ENCODE measurements at regions not wholly inside any gene's neighbourhood (a gene's known extent, or its start where the extent isn't known, plus 50 kb on each side); places are given as distances from the start of the nearest gene placed in this dataset.

DNA sequence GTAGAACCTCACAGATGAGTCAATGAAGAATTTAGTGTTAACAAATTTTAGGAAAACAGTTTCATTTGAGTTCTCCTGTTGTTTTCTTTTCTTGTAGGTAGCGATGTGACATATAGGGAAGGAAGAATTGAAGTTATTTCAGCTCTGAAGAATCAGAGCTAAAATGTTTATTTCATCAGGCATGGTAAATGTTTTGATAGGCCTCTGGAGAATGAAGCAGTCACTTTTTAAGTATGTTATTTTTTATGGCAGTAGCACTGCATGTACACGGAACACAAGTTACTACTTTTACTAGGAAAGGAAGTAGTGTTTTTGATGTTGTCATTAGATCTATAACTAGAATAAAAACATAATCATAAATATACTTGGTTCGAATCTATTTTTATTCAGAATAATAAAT is 1357.3 kb upstream of the CITED2 start:
- H3K27me3 ChIP-seq (ENCODE audit: insufficient read depth, low read depth, low read length) = no peaks in the 10 kb centered on the region
- H3K36me3 ChIP-seq (ENCODE audit: insufficient read depth, low read length) = no peaks in the 10 kb centered on the region
- H4K20me1 ChIP-seq (ENCODE audit: insufficient read depth) = no peaks in the 10 kb centered on the region
- H3K27ac ChIP-seq (ENCODE audit: low read length) = no peak overlapping the region
- H2AFZ ChIP-seq (ENCODE audit: low read depth, low read length) = no peak overlapping the region
- H3K9me2 ChIP-seq (ENCODE audit: insufficient read depth, low read length) = no peaks in the 10 kb centered on the region
- no peak overlapping the region for H3K4me3 ChIP-seq (ENCODE audit: low read length)
- no peaks in the 10 kb centered on the region for H3K9me3 ChIP-seq (ENCODE audit: low read length)
- no peaks in the 10 kb centered on the region for H3K79me2 ChIP-seq (replicated peaks; ENCODE audit: insufficient read depth, low read length)
- no peak overlapping the region for H3K4me2 ChIP-seq (ENCODE audit: low read length)
- no peaks in the 10 kb centered on the region for H3F3A ChIP-seq (ENCODE audit: insufficient read depth, low read length, poor library complexity, severe bottlenecking)
- no peak overlapping the region for H3K9ac ChIP-seq (ENCODE audit: low read length)
- TF ChIP-seq TAF1 (IDR thresholded peaks at IDR 0.05; ENCODE audit: low read depth) = no peak
- no peak for TF ChIP-seq EZH2 (IDR thresholded peaks at IDR 0.05; ENCODE audit: borderline replicate concordance, insufficient read depth, low read length, poor library complexity, severe bottlenecking)
- no peak for TF ChIP-seq SMC3 (conservative IDR thresholded peaks at IDR 0.05; ENCODE audit: poor library complexity)
- no peak for TF ChIP-seq POLR2AphosphoS5 (IDR thresholded peaks at IDR 0.05)
- no peak for TF ChIP-seq EP300 (conservative IDR thresholded peaks at IDR 0.05; ENCODE audit: poor library complexity, severe bottlenecking)
- no peak for TF ChIP-seq RAD21 (conservative IDR thresholded peaks at IDR 0.05)
- TF ChIP-seq, protein P1, sequence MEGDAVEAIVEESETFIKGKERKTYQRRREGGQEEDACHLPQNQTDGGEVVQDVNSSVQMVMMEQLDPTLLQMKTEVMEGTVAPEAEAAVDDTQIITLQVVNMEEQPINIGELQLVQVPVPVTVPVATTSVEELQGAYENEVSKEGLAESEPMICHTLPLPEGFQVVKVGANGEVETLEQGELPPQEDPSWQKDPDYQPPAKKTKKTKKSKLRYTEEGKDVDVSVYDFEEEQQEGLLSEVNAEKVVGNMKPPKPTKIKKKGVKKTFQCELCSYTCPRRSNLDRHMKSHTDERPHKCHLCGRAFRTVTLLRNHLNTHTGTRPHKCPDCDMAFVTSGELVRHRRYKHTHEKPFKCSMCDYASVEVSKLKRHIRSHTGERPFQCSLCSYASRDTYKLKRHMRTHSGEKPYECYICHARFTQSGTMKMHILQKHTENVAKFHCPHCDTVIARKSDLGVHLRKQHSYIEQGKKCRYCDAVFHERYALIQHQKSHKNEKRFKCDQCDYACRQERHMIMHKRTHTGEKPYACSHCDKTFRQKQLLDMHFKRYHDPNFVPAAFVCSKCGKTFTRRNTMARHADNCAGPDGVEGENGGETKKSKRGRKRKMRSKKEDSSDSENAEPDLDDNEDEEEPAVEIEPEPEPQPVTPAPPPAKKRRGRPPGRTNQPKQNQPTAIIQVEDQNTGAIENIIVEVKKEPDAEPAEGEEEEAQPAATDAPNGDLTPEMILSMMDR (IDR thresholded peaks at IDR 0.05; ENCODE audit: poor library complexity, severe bottlenecking) = no peak
- TF ChIP-seq REST (IDR thresholded peaks at IDR 0.05; ENCODE audit: borderline replicate concordance) = no peak
- no peak for TF ChIP-seq MXI1 (conservative IDR thresholded peaks at IDR 0.05; ENCODE audit: poor library complexity, severe bottlenecking)

DNA sequence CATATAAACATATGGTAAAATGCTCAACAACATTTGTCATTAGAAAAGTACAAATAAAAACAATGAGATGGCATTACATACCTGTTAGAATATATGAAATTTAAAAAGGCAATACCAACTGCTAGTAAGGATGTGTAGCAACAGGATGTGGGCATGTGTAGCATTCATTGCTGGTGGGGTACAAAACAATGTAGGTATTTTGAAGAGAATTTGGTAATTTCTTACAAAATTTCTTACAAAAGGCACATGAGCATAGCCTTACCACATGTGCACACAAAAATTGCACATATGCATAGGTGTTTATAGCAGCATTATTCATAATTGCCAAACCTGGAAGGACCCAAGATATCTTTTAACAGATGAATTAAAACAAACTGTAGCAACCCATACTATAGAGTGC is 1355.1 kb upstream of the CITED2 start:
- Histone ChIP-seq H3K27me3 (ENCODE audit: insufficient read depth, low read depth, low read length) (no peaks in the 10 kb centered on the region), H2AFZ (ENCODE audit: low read depth, low read length) (no peak overlapping the region), H3K27ac (ENCODE audit: low read length) (no peak overlapping the region), H3K9me2 (ENCODE audit: insufficient read depth, low read length) (no peaks in the 10 kb centered on the region), H3K4me3 (ENCODE audit: low read length) (no peak overlapping the region), H4K20me1 (ENCODE audit: insufficient read depth) (no peaks in the 10 kb centered on the region), H3K36me3 (ENCODE audit: insufficient read depth, low read length) (no peaks in the 10 kb centered on the region), H3K4me2 (ENCODE audit: low read length) (no peak overlapping the region), H3K79me2 (replicated peaks; ENCODE audit: insufficient read depth, low read length) (no peaks in the 10 kb centered on the region), H3K9me3 (ENCODE audit: low read length) (no peaks in the 10 kb centered on the region), H3F3A (ENCODE audit: insufficient read depth, low read length, poor library complexity, severe bottlenecking) (no peaks in the 10 kb centered on the region), H3K9ac (ENCODE audit: low read length) (no peak overlapping the region)
- TF ChIP-seq TAF1 (IDR thresholded peaks at IDR 0.05; ENCODE audit: low read depth) = no peak
- no peak for TF ChIP-seq EZH2 (IDR thresholded peaks at IDR 0.05; ENCODE audit: borderline replicate concordance, insufficient read depth, low read length, poor library complexity, severe bottlenecking)
- no peak for TF ChIP-seq MXI1 (conservative IDR thresholded peaks at IDR 0.05; ENCODE audit: poor library complexity, severe bottlenecking)
- no peak for TF ChIP-seq SMC3 (conservative IDR thresholded peaks at IDR 0.05; ENCODE audit: poor library complexity)
- TF ChIP-seq RAD21 (conservative IDR thresholded peaks at IDR 0.05) = no peak
- TF ChIP-seq, protein P1 (IDR thresholded peaks at IDR 0.05; ENCODE audit: poor library complexity, severe bottlenecking) = no peak
- no peak for TF ChIP-seq EP300 (conservative IDR thresholded peaks at IDR 0.05; ENCODE audit: poor library complexity, severe bottlenecking)
- TF ChIP-seq POLR2AphosphoS5 (IDR thresholded peaks at IDR 0.05) = no peak
- no peak for TF ChIP-seq REST (IDR thresholded peaks at IDR 0.05; ENCODE audit: borderline replicate concordance)

Data from neural cell (in vitro differentiated cells).